Neuron (in vitro differentiated cells): ENCODE measurements at regions not wholly inside any gene's neighbourhood (a gene's known extent, or its start where the extent isn't known, plus 50 kb on each side); places are given as distances from the start of the nearest gene placed in this dataset.

Experiments used
- H2AFZ ChIP-seq: one replicate; pipeline ENCODE4 v1.6.1; 2013; ENCODE audit warnings: low read depth, mild to moderate bottlenecking, inconsistent platforms, low read length, moderate library complexity
- H3K27me3 ChIP-seq: one replicate; pipeline ENCODE4 v1.6.1; 2013; ENCODE audit warnings: low read length; ENCODE audit not compliant: insufficient read depth
- H3K36me3 ChIP-seq: one replicate; pipeline ENCODE4 v1.6.1; 2013; ENCODE audit warnings: low read length; ENCODE audit not compliant: insufficient read depth
- H3K4me1 ChIP-seq: one replicate; pipeline ENCODE4 v1.6.1; 2013; ENCODE audit warnings: low read length; ENCODE audit not compliant: insufficient read depth
- H3K4me3 ChIP-seq: 2 replicates; pipeline ENCODE4 v1.5.1; 2013; ENCODE audit warnings: mild to moderate bottlenecking, low read length, moderate library complexity
- H3K9me3 ChIP-seq: one replicate; pipeline ENCODE4 v1.6.1; 2013; ENCODE audit warnings: low read length

- Histone ChIP-seq H3K36me3 (no peaks in the 10 kb centered on the region), H3K27me3 (no peaks in the 10 kb centered on the region), H3K4me1 (no peaks in the 10 kb centered on the region), H2AFZ (no peak overlapping the region), H3K9me3 (no peaks in the 10 kb centered on the region), H3K4me3 (no peak overlapping the region)
Observed at GRCh38 chr11:29578806-29579205, 438.0 kb downstream of the KCNA4 start.

GRCh38 chr11:29564486-29564885, 452.3 kb downstream of the KCNA4 start:
- H3K4me3 ChIP-seq = no peak overlapping the region
- H3K36me3 ChIP-seq = no peaks in the 10 kb centered on the region
- H2AFZ ChIP-seq = no peak overlapping the region
- peaks cover 6% of the 10 kb centered on the region for H3K4me1 ChIP-seq
- no peaks in the 10 kb centered on the region for H3K9me3 ChIP-seq
- H3K27me3 ChIP-seq = no peaks in the 10 kb centered on the region

DNA sequence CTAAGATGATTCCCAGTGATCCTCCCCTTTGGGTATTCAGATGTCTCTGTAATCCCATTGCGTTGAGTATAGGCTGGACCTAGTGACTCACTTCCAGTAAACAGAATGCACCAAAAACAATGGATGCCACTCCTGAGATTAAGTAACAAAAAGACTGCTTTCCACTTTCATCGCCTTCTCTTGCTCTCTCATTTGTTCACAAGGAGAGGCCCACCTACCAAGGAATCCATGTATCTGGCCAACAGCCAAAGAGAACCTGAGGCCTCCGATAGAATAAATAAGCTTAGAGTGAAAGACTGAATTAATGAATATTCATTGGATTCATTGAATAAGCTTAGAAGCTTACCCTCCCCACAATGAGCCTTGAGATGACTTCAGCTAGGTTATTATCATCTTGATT, 454.6 kb downstream of the KCNA4 start:
- no peaks in the 10 kb centered on the region for H3K9me3 ChIP-seq
- H3K4me1 ChIP-seq = peaks cover 6% of the 10 kb centered on the region
- no peak overlapping the region for H3K4me3 ChIP-seq
- no peak overlapping the region for H2AFZ ChIP-seq
- no peaks in the 10 kb centered on the region for H3K27me3 ChIP-seq
- no peaks in the 10 kb centered on the region for H3K36me3 ChIP-seq

DNA sequence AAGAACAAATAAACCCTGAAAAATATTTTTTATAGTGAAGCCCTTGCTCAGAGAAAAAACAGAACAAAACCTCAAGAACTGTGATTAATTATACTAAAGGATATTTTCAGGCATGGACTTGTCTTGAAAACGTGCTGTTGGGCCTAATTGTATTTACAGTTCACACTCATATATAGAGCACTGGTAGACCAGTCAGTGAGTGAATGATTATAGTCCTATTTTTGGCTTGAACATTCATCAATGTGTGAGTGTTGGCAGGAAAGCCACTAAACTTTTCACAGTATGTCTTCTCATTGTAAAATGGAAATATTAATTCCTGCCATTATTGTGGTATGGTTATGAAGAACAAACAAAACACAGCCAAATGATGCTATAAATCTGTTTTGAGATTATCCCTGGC, 462.8 kb downstream of the KCNA4 start:
- H3K9me3 ChIP-seq = no peaks in the 10 kb centered on the region
- H3K36me3 ChIP-seq = no peaks in the 10 kb centered on the region
- no peaks in the 10 kb centered on the region for H3K4me1 ChIP-seq
- H3K4me3 ChIP-seq = no peak overlapping the region
- no peak overlapping the region for H2AFZ ChIP-seq
- no peaks in the 10 kb centered on the region for H3K27me3 ChIP-seq

DNA sequence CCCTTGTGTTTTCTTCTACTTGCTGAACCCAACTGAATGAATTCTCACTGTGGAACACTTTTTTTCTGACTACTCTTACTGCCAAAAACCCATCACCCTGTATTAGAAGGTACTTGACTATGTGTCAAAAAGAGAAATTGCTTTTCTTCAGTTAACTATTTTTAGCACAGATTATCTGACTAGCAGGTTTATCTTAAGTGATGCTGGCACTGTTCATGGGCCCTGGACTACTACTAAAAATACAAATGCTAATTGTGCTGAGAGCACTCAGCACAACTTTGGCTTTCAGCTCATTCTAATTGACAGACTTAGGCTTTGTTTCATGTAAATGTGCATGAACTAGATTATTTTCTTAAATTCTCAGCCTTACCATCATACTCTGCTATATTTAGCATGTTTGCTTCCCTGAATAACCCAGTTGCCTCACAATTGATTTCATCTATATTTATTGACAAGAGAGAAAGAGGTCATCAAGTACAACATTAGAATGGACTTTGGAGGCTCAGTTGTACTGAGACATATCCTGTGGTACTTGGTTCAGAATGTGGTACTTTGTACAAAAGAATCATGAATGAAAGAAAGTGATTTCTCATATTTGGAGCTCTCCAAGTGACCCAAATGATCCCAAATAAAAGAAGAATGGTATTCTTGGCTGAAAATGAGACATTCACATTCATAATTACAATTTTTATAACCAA, 478.3 kb downstream of the KCNA4 start:
- no peak overlapping the region for H3K4me3 ChIP-seq
- H3K9me3 ChIP-seq = no peaks in the 10 kb centered on the region
- H3K4me1 ChIP-seq = no peaks in the 10 kb centered on the region
- no peaks in the 10 kb centered on the region for H3K27me3 ChIP-seq
- H3K36me3 ChIP-seq = no peaks in the 10 kb centered on the region
- no peak overlapping the region for H2AFZ ChIP-seq

GRCh38 chr11:29534836-29535235, 482.0 kb downstream of the KCNA4 start:
- no peaks in the 10 kb centered on the region for H3K27me3 ChIP-seq
- H3K9me3 ChIP-seq = no peaks in the 10 kb centered on the region
- no peaks in the 10 kb centered on the region for H3K36me3 ChIP-seq
- H2AFZ ChIP-seq = no peak overlapping the region
- H3K4me1 ChIP-seq = no peaks in the 10 kb centered on the region
- H3K4me3 ChIP-seq = no peak overlapping the region

GRCh38 chr11:29530961-29531360, 485.9 kb downstream of the KCNA4 start:
- H3K4me1 ChIP-seq = no peaks in the 10 kb centered on the region
- H2AFZ ChIP-seq = no peak overlapping the region
- no peaks in the 10 kb centered on the region for H3K36me3 ChIP-seq
- H3K4me3 ChIP-seq = no peak overlapping the region
- H3K27me3 ChIP-seq = no peaks in the 10 kb centered on the region
- no peaks in the 10 kb centered on the region for H3K9me3 ChIP-seq

DNA sequence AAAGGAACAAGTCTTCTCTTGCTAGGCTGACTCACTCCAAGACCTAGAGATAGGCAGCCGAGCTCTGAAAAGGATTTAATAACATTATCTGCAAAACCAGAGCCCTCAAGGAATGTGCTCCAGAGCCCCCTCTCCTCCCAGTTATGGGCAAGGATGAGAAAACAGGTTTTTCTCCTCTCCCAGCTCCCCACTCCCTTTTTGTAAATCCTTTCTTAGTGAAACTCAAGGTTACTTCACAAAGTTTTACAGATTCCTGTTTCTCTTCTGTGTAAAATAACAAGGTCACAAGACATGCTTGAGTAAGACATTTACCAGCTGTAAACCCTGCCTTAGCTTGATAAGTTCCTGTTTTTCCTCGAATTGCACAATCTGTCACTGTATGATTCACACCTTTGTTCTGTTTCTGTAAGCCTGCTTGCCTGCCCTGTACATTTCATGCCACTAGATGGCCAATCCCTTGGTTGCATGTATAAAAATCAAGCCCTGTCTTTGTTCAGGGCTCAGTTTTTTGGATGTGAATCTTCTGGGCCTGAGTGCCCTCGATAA, 489.4 kb downstream of the KCNA4 start:
- Histone ChIP-seq H3K27me3 (no peaks in the 10 kb centered on the region), H3K4me3 (no peak overlapping the region), H3K9me3 (no peaks in the 10 kb centered on the region), H3K4me1 (no peaks in the 10 kb centered on the region), H2AFZ (no peak overlapping the region), H3K36me3 (no peaks in the 10 kb centered on the region)

- Histone ChIP-seq H3K9me3 (no peaks in the 10 kb centered on the region), H2AFZ (no peak overlapping the region), H3K27me3 (no peaks in the 10 kb centered on the region), H3K4me1 (no peaks in the 10 kb centered on the region), H3K36me3 (no peaks in the 10 kb centered on the region), H3K4me3 (no peak overlapping the region)
Observed at GRCh38 chr11:29518389-29519174, 498.2 kb downstream of the KCNA4 start.

- Histone ChIP-seq H3K4me3 (no peak overlapping the region), H3K9me3 (no peaks in the 10 kb centered on the region), H2AFZ (no peak overlapping the region), H3K36me3 (no peaks in the 10 kb centered on the region), H3K4me1 (peaks cover 6% of the 10 kb centered on the region), H3K27me3 (no peaks in the 10 kb centered on the region)
Observed at GRCh38 chr11:29511394-29511793, 505.4 kb downstream of the KCNA4 start.

- no peaks in the 10 kb centered on the region for H3K36me3 ChIP-seq
- no peaks in the 10 kb centered on the region for H3K27me3 ChIP-seq
- no peak overlapping the region for H2AFZ ChIP-seq
- H3K4me1 ChIP-seq = peaks cover 6% of the 10 kb centered on the region
- H3K4me3 ChIP-seq = no peak overlapping the region
- no peaks in the 10 kb centered on the region for H3K9me3 ChIP-seq
Observed at GRCh38 chr11:29507376-29507775, 509.5 kb downstream of the KCNA4 start.

GRCh38 chr11:29495676-29496075, 521.2 kb downstream of the KCNA4 start:
- no peaks in the 10 kb centered on the region for H3K27me3 ChIP-seq
- no peak overlapping the region for H3K4me3 ChIP-seq
- H3K4me1 ChIP-seq = no peaks in the 10 kb centered on the region
- H3K36me3 ChIP-seq = no peaks in the 10 kb centered on the region
- H2AFZ ChIP-seq = no peak overlapping the region
- no peaks in the 10 kb centered on the region for H3K9me3 ChIP-seq

GRCh38 chr11:29490938-29491337, 525.9 kb downstream of the KCNA4 start:
- Histone ChIP-seq H2AFZ (no peak overlapping the region), H3K36me3 (no peaks in the 10 kb centered on the region), H3K9me3 (no peaks in the 10 kb centered on the region), H3K4me3 (no peak overlapping the region), H3K4me1 (no peaks in the 10 kb centered on the region), H3K27me3 (no peaks in the 10 kb centered on the region)
